HG03575 (cell line): ENCODE measurements at regions not wholly inside any gene's neighbourhood (a gene's known extent, or its start where the extent isn't known, plus 50 kb on each side); places are given as distances from the start of the nearest gene placed in this dataset.

Source experiments
- ATAC-seq: cut with Tn5 transposase; IDR thresholded peaks from one replicate; pipeline ENCODE4 v1.9.1; 2021; ENCODE audit not compliant: unreplicated experiment, insufficient number of reproducible peaks, low FRiP score; ENCODE audit errors: extremely low read depth

- no peak for ATAC-seq
Observed at GRCh38 chr9:29741169-29741568, 2167.9 kb upstream of the C9orf72 start.

GRCh38 chr9:29750062-29750461 is 2176.8 kb upstream of the C9orf72 start:
- no peak for ATAC-seq

- ATAC-seq: no peak
Observed at GRCh38 chr9:29751226-29751625, 2177.9 kb upstream of the C9orf72 start.

- no peak for ATAC-seq
Observed at GRCh38 chr9:29753638-29754037, 2180.4 kb upstream of the C9orf72 start.

GRCh38 chr9:29769019-29769418 is 2195.7 kb upstream of the C9orf72 start:
- no peak for ATAC-seq

GRCh38 chr9:29773676-29774075 is 2200.4 kb upstream of the C9orf72 start:
- no peak for ATAC-seq

- ATAC-seq: no peak
Observed at GRCh38 chr9:29775491-29775890, 2202.2 kb upstream of the C9orf72 start.

GRCh38 chr9:29778281-29778849 is 2205.1 kb upstream of the C9orf72 start:
- ATAC-seq: no peak

GRCh38 chr9:29793970-29794369 is 2220.7 kb upstream of the C9orf72 start:
- ATAC-seq: no peak

GRCh38 chr9:29796291-29796952 is 2223.1 kb upstream of the C9orf72 start:
- peak; percentile 77 for ATAC-seq

GRCh38 chr9:29798599-29798998 is 2225.3 kb upstream of the C9orf72 start:
- no peak for ATAC-seq

GRCh38 chr9:29799227-29799626 is 2225.9 kb upstream of the C9orf72 start:
- ATAC-seq: no peak

- ATAC-seq: no peak
Observed at GRCh38 chr9:29800821-29801220, 2227.5 kb upstream of the C9orf72 start.

GRCh38 chr9:29802454-29802853 is 2229.2 kb upstream of the C9orf72 start:
- no peak for ATAC-seq

GRCh38 chr9:29806937-29807618 is 2233.8 kb upstream of the C9orf72 start:
- ATAC-seq: no peak

- no peak for ATAC-seq
Observed at GRCh38 chr9:29816954-29817703, 2243.8 kb upstream of the C9orf72 start.

- ATAC-seq: no peak
Observed at GRCh38 chr9:29822458-29822857, 2249.2 kb upstream of the C9orf72 start.

- ATAC-seq: no peak
Observed at GRCh38 chr9:29826421-29826820, 2253.1 kb upstream of the C9orf72 start.

GRCh38 chr9:29830821-29831220 is 2257.5 kb upstream of the C9orf72 start:
- ATAC-seq: no peak
